ENCODE measurements at regions not wholly inside any gene's neighbourhood (a gene's known extent, or its start where the extent isn't known, plus 50 kb on each side); places are given as distances from the start of the nearest gene placed in this dataset.

GRCh38 chr14:22510527-22511110 is 78.4 kb downstream of the DAD1 start:
- TF ChIP-seq CTCF (IDR thresholded peaks at IDR 0.05) (no peak), POLR2AphosphoS5 (IDR thresholded peaks at IDR 0.05) (no peak), POLR2A (IDR thresholded peaks at IDR 0.05) (no peak)

Data from upper lobe of left lung (tissue), 4 donors.